ENCODE measurements at regions not wholly inside any gene's neighbourhood (a gene's known extent, or its start where the extent isn't known, plus 50 kb on each side); places are given as distances from the start of the nearest gene placed in this dataset.

GRCh38 chr5:124665625-124666024 is 80.8 kb downstream of the ZNF608 start:
- H3K9me3 ChIP-seq (ENCODE audit: control insufficient read depth, low read depth, low read length) = no peaks in the 10 kb centered on the region
- H3K4me3 Mint-ChIP-seq = no peak overlapping the region
- no peak overlapping the region for H2BK5ac ChIP-seq (ENCODE audit: insufficient read length, low read length)

More at GRCh38 chr5:124665625-124666024, 80.8 kb downstream of the ZNF608 start:
- no peak for DNase-seq
- Histone ChIP-seq H3K23me2 (ENCODE audit: insufficient read length, low read depth, low read length, poor library complexity, severe bottlenecking) (no peaks in the 10 kb centered on the region), H3K18ac (ENCODE audit: insufficient read length, low read depth, low read length) (no peak overlapping the region), H3K4me2 (ENCODE audit: insufficient read depth, insufficient read length, low read length) (no peak overlapping the region), H3K27ac (ENCODE audit: insufficient read length, low read depth, low read length) (no peak overlapping the region), H3K27me3 (ENCODE audit: insufficient read depth, low read length) (0 out of 2 replicates have a peak, but pooled peaks cover 1% of the 10 kb centered on the region), H2BK120ac (ENCODE audit: low read depth, low read length, poor library complexity, severe bottlenecking) (no peak overlapping the region), H3K79me2 (ENCODE audit: insufficient read depth, low read length) (peaks cover 15% of the 10 kb centered on the region; the same call in 1 of the 2 replicates), H4K91ac (ENCODE audit: insufficient read length, low read depth, low read length) (no peak overlapping the region), H2BK20ac (ENCODE audit: low read depth, low read length, poor library complexity, severe bottlenecking) (no peak overlapping the region), H4K8ac (replicated peaks; ENCODE audit: insufficient read length, low read depth, low read length) (no peak overlapping the region), H2BK12ac (ENCODE audit: insufficient read length, low read depth, low read length) (no peak overlapping the region), H3K79me1 (ENCODE audit: insufficient read depth, low read depth, low read length, poor library complexity, severe bottlenecking) (no peaks in the 10 kb centered on the region), H4K20me1 (ENCODE audit: control insufficient read depth, insufficient read depth, insufficient read length) (no peaks in the 10 kb centered on the region), H3K4ac (ENCODE audit: low read depth, low read length) (no peak overlapping the region), H2AFZ (ENCODE audit: low read length) (no peak overlapping the region), H3T11ph (ENCODE audit: low read length) (no peak overlapping the region), H3K4me1 (ENCODE audit: insufficient read depth, low read length) (peaks cover 11% of the 10 kb centered on the region; the same call in 1 of the 2 replicates), H2BK15ac (ENCODE audit: low read depth, low read length) (no peak overlapping the region), H3K9ac (ENCODE audit: extremely low read depth, insufficient read length, low read length) (no peak overlapping the region), H4K5ac (ENCODE audit: insufficient read length, low read depth, low read length) (no peak overlapping the region), H2AK5ac (ENCODE audit: insufficient read length, low read length) (no peak overlapping the region), H3K23ac (ENCODE audit: insufficient read length, low read depth, low read length) (no peak overlapping the region), H3K56ac (ENCODE audit: insufficient read length, low read depth, low read length) (no peak overlapping the region), H3K14ac (ENCODE audit: insufficient read depth, low read length) (no peak overlapping the region)
- Mint-ChIP-seq H3K36me3 (ENCODE audit: insufficient read depth in 1 of 3, low read depth in 3 of 3) (peaks cover 3 to 8% (median 7%) of the 10 kb centered on the region in 3 experiments; a peak in 5 of 7 replicates), H3K4me1 (peaks cover 85 to 91% of the 10 kb centered on the region in 2 experiments), H3K9me3 (no peaks in the 10 kb centered on the region), H3K27ac (0 out of 7 replicates have a peak overlapping the region, but pooled peaks of 1 of the 3 experiments have one; percentile 15), H3K27me3 (ENCODE audit: low read depth) (no peaks in the 10 kb centered on the region)
- TF ChIP-seq CTCF (conservative IDR thresholded peaks at IDR 0.05) = no peak
